K562 (cell line): ENCODE measurements at regions not wholly inside any gene's neighbourhood (a gene's known extent, or its start where the extent isn't known, plus 50 kb on each side); places are given as distances from the start of the nearest gene placed in this dataset.
A peak's percentile ranks its signal among the peaks of the same experiment; 100 is the strongest.

Experiments
- ATAC-seq: fragments of 200-7000 bp; cut with Tn5 transposase; 3 replicates; pipeline ENCODE4 v1.9.1; 2020; ENCODE audit warnings: moderate library complexity
- BruUV-seq: library from RNA; stranded (reverse); fragments of 400-500 nt; replicated peaks from 2 replicates; lab custom pipeline; 2021; lab: Mats Ljungman, UMichigan
- CTCF ChIA-PET: fragments of 300-600 bp; formaldehyde crosslinking; extraction: SDS; loops from one replicate; lab custom pipeline; 2021; ENCODE audit warnings: low intra/inter-chr PET ratio; lab: Yijun Ruan, JAX
- POLR2A ChIA-PET: fragments of 300-600, 350-650 bp; sonication (Branson Sonifier 250); formaldehyde crosslinking; extraction: SDS; loops from one replicate; lab custom pipeline; 2021; ENCODE audit warnings: antibody characterized with exemption, inconsistent platforms; lab: Yijun Ruan, JAX
- DNase-seq, 4 experiments: peaks; one replicate each; pipeline versions ENCODE4 v3.0.0 to v3.0.0-alpha.2; 2011 to 2018; ENCODE audit warnings: low spot score in 3 of 4, mixed read lengths in 3 of 4; ENCODE audit errors: extremely low read depth in 1 of 4
- FAIRE-seq: peaks from 2 replicates; lab custom pipeline; 2011; peaks lifted over from hg19 to GRCh38; lab: Jason Lieb, UNC
- H2AFZ ChIP-seq: 2 replicates; pipeline ENCODE4 v1.6.0; 2011; ENCODE audit warnings: low read depth, low read length, control low read depth, inconsistent platforms
- H3K27ac ChIP-seq: fragments of 200-600 bp; 3 replicates; pipeline ENCODE4 v1.8.0; 2011; ENCODE audit warnings: low read depth, mild to moderate bottlenecking, control low read depth, inconsistent platforms, low read length, moderate library complexity, mixed read lengths; ENCODE audit errors: extremely low read depth
- H3K27me3 ChIP-seq, 2 experiments: fragments of 300-600 bp in 1 of 2; 2 replicates in 1 of 2; 3 replicates in 1 of 2; pipeline versions ENCODE4 v1.6.0 to v1.8.0; 2011; ENCODE audit warnings: inconsistent platforms in 2 of 2, low read length in 2 of 2, mild to moderate bottlenecking in 1 of 2, mixed read lengths in 1 of 2, moderate library complexity in 1 of 2; ENCODE audit not compliant: control insufficient read depth in 2 of 2, insufficient read depth in 2 of 2
- H3K36me3 ChIP-seq: fragments of 300-600 bp; 3 replicates; pipeline ENCODE4 v1.8.0; 2011; ENCODE audit warnings: mild to moderate bottlenecking, low read length, inconsistent platforms; ENCODE audit not compliant: control insufficient read depth, insufficient read depth
- H3K4me1 ChIP-seq, 2 experiments: fragments of 200-600 bp in 1 of 2; replicated peaks in 1 of 2; 2 replicates in 1 of 2; 3 replicates in 1 of 2; pipeline versions ENCODE4 v1.5.1 to v1.8.0; 2011; ENCODE audit warnings: inconsistent platforms in 2 of 2, low read length in 2 of 2, mild to moderate bottlenecking in 1 of 2, mixed read lengths in 1 of 2, moderate library complexity in 1 of 2; ENCODE audit not compliant: control insufficient read depth in 2 of 2, insufficient read depth in 2 of 2
- H3K4me2 ChIP-seq: 2 replicates; pipeline ENCODE4 v1.6.1; 2011; ENCODE audit warnings: low read length, control low read depth, inconsistent platforms, mixed read lengths; ENCODE audit not compliant: insufficient read depth
- H3K4me3 ChIP-seq: fragments of 200-600 bp; sonication (generic), shearing (Covaris generic); 2 replicates; pipeline ENCODE4 v1.5.1; 2016; ENCODE audit warnings: control low read depth, inconsistent platforms
- H3K79me2 ChIP-seq: fragments of 200-600 bp; 3 replicates; pipeline ENCODE4 v1.8.0; 2011; ENCODE audit warnings: low read length, inconsistent platforms; ENCODE audit not compliant: control insufficient read depth, insufficient read depth
- H3K9ac ChIP-seq, 2 experiments: 2 replicates each; pipeline versions ENCODE4 v1.6.0 to v1.6.1; 2011; ENCODE audit warnings: low read depth in 2 of 2, low read length in 2 of 2, control low read depth in 1 of 2, inconsistent platforms in 1 of 2, mild to moderate bottlenecking in 1 of 2, mixed read lengths in 1 of 2; ENCODE audit not compliant: insufficient read depth in 1 of 2
- H3K9me1 ChIP-seq: one replicate; pipeline ENCODE4 v1.6.0; 2011; ENCODE audit warnings: inconsistent platforms, mild to moderate bottlenecking, low read length, moderate library complexity; ENCODE audit not compliant: control insufficient read depth, insufficient read depth
- H3K9me3 ChIP-seq: replicated peaks from 2 replicates; pipeline ENCODE4 v1.5.1; 2011; ENCODE audit warnings: low read depth, low read length, inconsistent platforms; ENCODE audit not compliant: control insufficient read depth, insufficient read depth
- H4K20me1 ChIP-seq: replicated peaks from 2 replicates; pipeline ENCODE4 v1.6.1; 2011; ENCODE audit warnings: low read length, inconsistent platforms, mixed read lengths; ENCODE audit not compliant: control insufficient read depth, insufficient read depth
- ARID1B ChIP-seq: fragments of 450-650 bp; IDR thresholded peaks from 2 replicates; pipeline ENCODE4 v1.6.1; 2016; ENCODE audit warnings: antibody characterized with exemption, mild to moderate bottlenecking, inconsistent platforms
- ATF1 ChIP-seq, 2 experiments: fragments of 450-650 bp in 1 of 2; IDR thresholded peaks; 2 replicates each; pipeline ENCODE4 v1.6.1; 2016; ENCODE audit warnings: missing compliant biosample characterization in 1 of 2, missing genetic modification characterization in 1 of 2
- BCL6 ChIP-seq: fragments of 250-450 bp; sonication (Bioruptor Pico); IDR thresholded peaks from 2 replicates; pipeline ENCODE4 v1.4.0; 2020
- C11orf30 ChIP-seq: fragments of 450-650 bp; IDR thresholded peaks from 2 replicates; pipeline ENCODE4 v1.6.1; 2016; ENCODE audit warnings: low read depth, mild to moderate bottlenecking
- FOXJ2 ChIP-seq: fragments of 200-800 bp; sonication (Bioruptor generic); IDR thresholded peaks from 2 replicates; pipeline ENCODE4 v1.6.1; 2016; ENCODE audit warnings: missing genetic modification characterization, missing compliant biosample characterization
- HEY1 ChIP-seq: fragments of 250-450 bp; sonication (Bioruptor Pico); IDR thresholded peaks from 2 replicates; pipeline ENCODE4 v1.5.0; 2020; ENCODE audit warnings: mild to moderate bottlenecking, moderate library complexity, borderline replicate concordance
- HNRNPH1 ChIP-seq: fragments of 200-400 bp; formaldehyde crosslinking; optimal IDR thresholded peaks from 2 replicates; pipeline ENCODE3; 2017; ENCODE audit warnings: low read depth, mild to moderate bottlenecking, low read length, moderate library complexity
- HNRNPL ChIP-seq: fragments of 200-400 bp; formaldehyde crosslinking; IDR thresholded peaks from 2 replicates; pipeline ENCODE4 v1.6.1; 2017; ENCODE audit warnings: low read depth, mild to moderate bottlenecking, low read length
- MCM7 ChIP-seq, 2 experiments: fragments of 450-650 bp; IDR thresholded peaks; 2 replicates each; pipeline ENCODE4 v1.6.1; 2016 to 2018
- NR3C1 ChIP-seq: sonication (generic); formaldehyde crosslinking; IDR thresholded peaks from 2 replicates; pipeline ENCODE4 v1.8.1; 2022; ENCODE audit warnings: missing genetic modification reagents
- RFX7 ChIP-seq: fragments of 250-450 bp; sonication (Bioruptor Pico); IDR thresholded peaks from 2 replicates; pipeline ENCODE4 v1.5.1; 2021; ENCODE audit warnings: mild to moderate bottlenecking
- SMARCC2 ChIP-seq: fragments of 450-650 bp; IDR thresholded peaks from 2 replicates; pipeline ENCODE4 v1.6.1; 2017; ENCODE audit warnings: antibody characterized with exemption, moderate library complexity, mild to moderate bottlenecking, low read depth
- TSC22D4 ChIP-seq: fragments of 450-650 bp; IDR thresholded peaks from 2 replicates; pipeline ENCODE4 v1.6.1; 2016; ENCODE audit warnings: missing genetic modification characterization, missing biosample characterization, control low read depth
- ZNF133 ChIP-seq: fragments of 250-450 bp; sonication (Bioruptor Pico); IDR thresholded peaks from 2 replicates; pipeline ENCODE4 v1.4.0; 2020; ENCODE audit warnings: mild to moderate bottlenecking
- ZNF146 ChIP-seq: IDR thresholded peaks from one replicate; pipeline ENCODE4 v1.6.1; 2018; ENCODE audit warnings: missing compliant biosample characterization; ENCODE audit not compliant: unreplicated experiment
- ZNF316 ChIP-seq: fragments of 450-650 bp; IDR thresholded peaks from 2 replicates; pipeline ENCODE4 v1.6.1; 2016
- WGBS: fragments of 100-300 bp; shearing (Covaris generic); methylation state at CpG from one replicate; pipeline ENCODE4 v1.1.6; 2016; ENCODE audit warnings: low coverage, mixed read lengths; ENCODE audit not compliant: insufficient coverage; ENCODE audit errors: missing lambda C conversion rate; 5-methylcytosine and 5-hydroxymethylcytosine counted together
- in situ Hi-C: fragments of 300-500 bp; cut with MboI; formaldehyde crosslinking; loops from 4 replicates; pipeline ENCODE4 v1.15.0; 2018; ENCODE audit warnings: inconsistent platforms, mixed read lengths
- intact Hi-C: fragments of 100-400 bp; cut with micrococcal nuclease; formaldehyde crosslinking; loops from 2 replicates; pipeline ENCODE4 v1.14.2; 2022
- TF ChIP-seq, protein P1 (sequence below), 2 experiments: IDR thresholded peaks; 2 replicates each; pipeline ENCODE4 v1.6.1; 2012; ENCODE audit warnings: improper control_type of control experiment in 2 of 2, low read depth in 2 of 2, low read length in 2 of 2, borderline replicate concordance in 1 of 2

DNA sequence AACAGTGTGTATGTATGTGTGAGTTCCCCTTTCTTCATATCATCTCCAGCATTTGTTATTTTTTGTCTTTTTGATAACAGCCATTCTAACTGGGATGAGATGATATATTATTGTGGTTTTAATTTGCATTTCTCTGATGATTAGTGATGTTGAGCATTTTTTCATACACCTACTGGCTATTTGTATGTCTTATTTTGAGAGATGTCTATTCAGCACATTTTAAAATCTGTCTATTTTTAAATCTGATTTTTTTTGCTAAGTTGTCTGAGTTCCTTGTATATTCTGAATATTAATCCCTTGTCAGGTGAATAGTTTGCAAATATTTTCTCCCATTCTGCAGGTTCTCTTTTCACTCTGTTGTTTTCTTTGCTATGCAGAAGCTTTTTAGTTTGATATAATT is 469.1 kb downstream of the FUT8 start:
- Histone ChIP-seq H3K9me3 (no peaks in the 10 kb centered on the region), H3K9me1 (no peaks in the 10 kb centered on the region), H3K27me3 (0 out of 5 replicates have a peak, but pooled peaks cover 0 to 4% of the 10 kb centered on the region in 2 experiments), H2AFZ (no peak overlapping the region), H3K4me3 (no peak overlapping the region), H3K36me3 (no peaks in the 10 kb centered on the region), H3K27ac (no peak overlapping the region), H3K4me1 (no peaks in the 10 kb centered on the region), H3K4me2 (no peak overlapping the region), H3K9ac (no peak overlapping the region), H4K20me1 (no peaks in the 10 kb centered on the region), H3K79me2 (no peaks in the 10 kb centered on the region)
- POLR2A ChIA-PET = no interaction called here
- CTCF ChIA-PET = no interaction called here
- ATAC-seq = no peak
- DNase-seq = no peak
- in situ Hi-C loops = no loop called here
- intact Hi-C loops = no loop called here
- BruUV-seq = no TSS peak
- FAIRE-seq = no peak
- peak; percentile 73 for TF ChIP-seq ZNF316
- no peak for TF ChIP-seq FOXJ2 (tag)
- TF ChIP-seq NR3C1 (CRISPR knock-in tag) = no peak
- TF ChIP-seq C11orf30 = peak; percentile 50; the same call in 1 of the 2 replicates
- TF ChIP-seq TSC22D4 (tag) = no peak
- TF ChIP-seq ARID1B = no peak
- TF ChIP-seq ZNF133 (CRISPR knock-in tag) = no peak
- TF ChIP-seq HEY1 (CRISPR knock-in tag) = no peak

DNA sequence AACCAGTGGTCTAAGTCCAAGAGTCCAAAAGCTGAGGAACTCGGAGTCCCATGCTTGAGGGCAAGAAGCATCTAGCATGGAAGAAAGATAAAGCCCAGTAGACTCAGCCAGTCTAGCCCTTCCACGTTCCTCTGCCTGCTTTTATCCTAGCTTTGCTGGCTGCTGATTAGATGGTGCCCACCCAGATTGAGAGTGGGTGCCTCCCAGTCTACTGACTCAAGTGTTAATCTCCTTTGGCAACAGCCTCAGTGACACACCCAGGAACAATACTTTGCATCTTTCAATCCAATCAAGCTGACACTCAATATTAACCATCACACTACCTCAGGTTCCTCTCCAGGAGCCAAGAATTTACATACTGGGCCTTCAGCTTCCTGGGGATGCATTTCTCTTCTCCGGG is 476.1 kb downstream of the FUT8 start:
- ChIA-PET CTCF (no interaction called here), POLR2A (no interaction called here)
- no peak overlapping the region for H2AFZ ChIP-seq
- no peak for ATAC-seq
- BruUV-seq = no TSS peak
- H3K27ac ChIP-seq = no peak overlapping the region
- no peak for FAIRE-seq
- in situ Hi-C loops (no loop called here), intact Hi-C loops (no loop called here)
- no peak overlapping the region for H3K4me3 ChIP-seq
- DNase-seq = no peak
- no peaks in the 10 kb centered on the region for H3K27me3 ChIP-seq
- TF ChIP-seq SMARCC2 (no peak), ATF1 (CRISPR knock-in tag; IDR thresholded peaks at IDR 0.05) (no peak), ATF1 (tag; IDR thresholded peaks at IDR 0.05) (no peak), MCM7 (IDR thresholded peaks at IDR 0.05) (no peak), HNRNPH1 (no peak), HNRNPL (no peak), BCL6 (CRISPR knock-in tag) (no peak), ZNF146 (CRISPR knock-in tag) (no peak), RFX7 (CRISPR knock-in tag) (no peak)
- TF ChIP-seq, protein P1, sequence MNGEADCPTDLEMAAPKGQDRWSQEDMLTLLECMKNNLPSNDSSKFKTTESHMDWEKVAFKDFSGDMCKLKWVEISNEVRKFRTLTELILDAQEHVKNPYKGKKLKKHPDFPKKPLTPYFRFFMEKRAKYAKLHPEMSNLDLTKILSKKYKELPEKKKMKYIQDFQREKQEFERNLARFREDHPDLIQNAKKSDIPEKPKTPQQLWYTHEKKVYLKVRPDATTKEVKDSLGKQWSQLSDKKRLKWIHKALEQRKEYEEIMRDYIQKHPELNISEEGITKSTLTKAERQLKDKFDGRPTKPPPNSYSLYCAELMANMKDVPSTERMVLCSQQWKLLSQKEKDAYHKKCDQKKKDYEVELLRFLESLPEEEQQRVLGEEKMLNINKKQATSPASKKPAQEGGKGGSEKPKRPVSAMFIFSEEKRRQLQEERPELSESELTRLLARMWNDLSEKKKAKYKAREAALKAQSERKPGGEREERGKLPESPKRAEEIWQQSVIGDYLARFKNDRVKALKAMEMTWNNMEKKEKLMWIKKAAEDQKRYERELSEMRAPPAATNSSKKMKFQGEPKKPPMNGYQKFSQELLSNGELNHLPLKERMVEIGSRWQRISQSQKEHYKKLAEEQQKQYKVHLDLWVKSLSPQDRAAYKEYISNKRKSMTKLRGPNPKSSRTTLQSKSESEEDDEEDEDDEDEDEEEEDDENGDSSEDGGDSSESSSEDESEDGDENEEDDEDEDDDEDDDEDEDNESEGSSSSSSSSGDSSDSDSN (IDR thresholded peaks at IDR 0.05; ENCODE audit: borderline replicate concordance in 1 of 2, low read depth in 2 of 2, low read length in 2 of 2) = no peak
- H3K9me3 ChIP-seq = no peaks in the 10 kb centered on the region
- H3K4me1 ChIP-seq = no peaks in the 10 kb centered on the region
- WGBS = 3% methylated on average over 3 of the region's 3 CpGs
- H3K79me2 ChIP-seq = no peaks in the 10 kb centered on the region
- H3K9me1 ChIP-seq = no peaks in the 10 kb centered on the region
- H3K4me2 ChIP-seq = no peak overlapping the region
- no peaks in the 10 kb centered on the region for H3K36me3 ChIP-seq
- H4K20me1 ChIP-seq = no peaks in the 10 kb centered on the region
- no peak overlapping the region for H3K9ac ChIP-seq
